Stomach (tissue), 8 donors: ENCODE measurements at regions not wholly inside any gene's neighbourhood (a gene's known extent, or its start where the extent isn't known, plus 50 kb on each side); places are given as distances from the start of the nearest gene placed in this dataset.

Experiments
- DNase-seq, 2 donors: peaks; one replicate each; pipeline versions ENCODE4 v3.0.0 to v3.0.0-alpha.2; 2013 to 2019
- H3K27ac ChIP-seq, 5 donors: fragments of 200-600 bp in 4 of 5; sonication (generic) in 4 of 5; one replicate each; pipeline ENCODE4 v1.5.1; 2013 to 2019; ENCODE audit warnings: mild to moderate bottlenecking in 1 of 5, moderate library complexity in 1 of 5
- H3K27me3 ChIP-seq, 3 donors: fragments of 200-600 bp; sonication (generic); one replicate each; pipeline ENCODE4 v1.5.1; 2017 to 2019; ENCODE audit warnings: mixed run types in 1 of 3
- H3K36me3 ChIP-seq, 4 donors: fragments of 200-600 bp; sonication (generic); 1 replicate in 3 of 4; 2 replicates in 1 of 4; pipeline ENCODE4 v1.5.1; 2016 to 2019
- H3K4me1 ChIP-seq, 4 donors: fragments of 200-600 bp; sonication (generic); one replicate each; pipeline ENCODE4 v1.5.1; 2016 to 2019
- H3K4me3 ChIP-seq, 4 donors: fragments of 200-600 bp; sonication (generic) in 3 of 4; one replicate each; pipeline ENCODE4 v1.5.1; 2016 to 2019; ENCODE audit warnings: mild to moderate bottlenecking in 1 of 4
- H3K9me3 ChIP-seq, 4 donors: fragments of 200-600 bp; sonication (generic); one replicate each; pipeline ENCODE4 v1.5.1; 2016 to 2019
- CTCF ChIP-seq, 7 experiments: fragments of 450-650 bp in 4 of 7; fragments of 200-600 bp in 3 of 7; sonication (generic) in 3 of 7; IDR thresholded peaks; one replicate each; pipeline ENCODE4 v1.5.1; 2016 to 2019; ENCODE audit warnings: antibody characterized with exemption in 7 of 7, control low read depth in 2 of 7, mild to moderate bottlenecking in 1 of 7
- EP300 ChIP-seq: sonication (generic); formaldehyde crosslinking; IDR thresholded peaks from one replicate; pipeline ENCODE4 v1.6.1; 2017; ENCODE audit warnings: antibody characterized with exemption
- POLR2A ChIP-seq, 4 donors: fragments of 450-650 bp; IDR thresholded peaks; one replicate each; pipeline ENCODE4 v1.6.1; 2016; ENCODE audit warnings: antibody characterized with exemption in 4 of 4, control low read depth in 2 of 4, mild to moderate bottlenecking in 1 of 4, moderate library complexity in 1 of 4
- POLR2AphosphoS5 ChIP-seq, 3 donors: sonication (generic); formaldehyde crosslinking; IDR thresholded peaks; one replicate each; pipeline ENCODE4 v1.6.1; 2016; ENCODE audit warnings: antibody characterized with exemption in 3 of 3
- WGBS, 5 donors: extraction: QIAGEN DNeasy Blood & Tissue Kit in 3 of 5; methylation state at CpG; one replicate each; pipeline versions ENCODE4 v1.1.5 to v1.1.7; 2013 to 2018; 5-methylcytosine and 5-hydroxymethylcytosine counted together
- intact Hi-C: fragments of 100-400 bp; cut with DNase I; formaldehyde crosslinking; loops from one replicate; pipeline ENCODE4 v1.15.1; 2023; ENCODE audit warnings: low total_unique reads
- donor health status: healthy with polysubstance abuse.
- donor health status: Bipolar disorder and iron deficiency.
- donor health status: healthy.

GRCh38 chr4:98765771-98766170, 107.4 kb upstream of the TSPAN5 start:
- H3K27me3 ChIP-seq: no peaks in the 10 kb centered on the region
- no peak overlapping the region for H3K4me3 ChIP-seq
- TF ChIP-seq POLR2A (IDR thresholded peaks at IDR 0.05) (no peak), POLR2AphosphoS5 (IDR thresholded peaks at IDR 0.05) (no peak), EP300 (no peak), CTCF (IDR thresholded peaks at IDR 0.05) (no peak)
- no peak for DNase-seq
- intact Hi-C loops: no loop called here
- WGBS, 5 donors: 89 to 92% (median 89%) methylated on average over 1 of the region's 1 CpG
- H3K27ac ChIP-seq: no peak overlapping the region
- H3K9me3 ChIP-seq: peaks cover 0 to 25% (median 14%) of the 10 kb centered on the region in 4 donors
- H3K4me1 ChIP-seq: no peaks in the 10 kb centered on the region
- no peaks in the 10 kb centered on the region for H3K36me3 ChIP-seq

GRCh38 chr4:98758182-98758581, 99.8 kb upstream of the TSPAN5 start:
- no peak for DNase-seq
- Histone ChIP-seq H3K27me3 (no peaks in the 10 kb centered on the region), H3K4me3 (no peak overlapping the region), H3K36me3 (no peaks in the 10 kb centered on the region), H3K27ac (no peak overlapping the region), H3K4me1 (no peaks in the 10 kb centered on the region), H3K9me3 (no peaks in the 10 kb centered on the region)
- intact Hi-C loops: no loop called here
- 95 to 100% (median 98%) methylated on average over 1 of the region's 1 CpG for WGBS, 5 donors
- TF ChIP-seq CTCF (IDR thresholded peaks at IDR 0.05): no peak
- no peak for TF ChIP-seq POLR2AphosphoS5 (IDR thresholded peaks at IDR 0.05)
- TF ChIP-seq POLR2A (IDR thresholded peaks at IDR 0.05): no peak
- TF ChIP-seq EP300: no peak

- Histone ChIP-seq H3K4me3 (no peak overlapping the region), H3K4me1 (no peaks in the 10 kb centered on the region), H3K36me3 (no peaks in the 10 kb centered on the region), H3K9me3 (no peaks in the 10 kb centered on the region), H3K27me3 (no peaks in the 10 kb centered on the region), H3K27ac (no peak overlapping the region)
- TF ChIP-seq CTCF (IDR thresholded peaks at IDR 0.05) (no peak), POLR2A (IDR thresholded peaks at IDR 0.05) (no peak), EP300 (no peak), POLR2AphosphoS5 (IDR thresholded peaks at IDR 0.05) (no peak)
- no peak for DNase-seq
- intact Hi-C loops: no loop called here
- WGBS, 5 donors: 84 to 95% (median 86%) methylated on average over 1 of the region's 1 CpG
These were observed 96.3 kb upstream of the TSPAN5 start for GRCh38 chr4:98754736-98755135.

GRCh38 chr4:98749206-98749605, 90.8 kb upstream of the TSPAN5 start:
- DNase-seq: no peak
- no peak overlapping the region for H3K27ac ChIP-seq
- intact Hi-C loops: no loop called here
- no peaks in the 10 kb centered on the region for H3K9me3 ChIP-seq
- peaks cover 0 to 3% (median 0%) of the 10 kb centered on the region in 4 donors for H3K4me1 ChIP-seq
- TF ChIP-seq EP300: no peak
- no peak for TF ChIP-seq CTCF (IDR thresholded peaks at IDR 0.05)
- H3K4me3 ChIP-seq: no peak overlapping the region
- no peaks in the 10 kb centered on the region for H3K36me3 ChIP-seq
- no peaks in the 10 kb centered on the region for H3K27me3 ChIP-seq

- DNase-seq: no peak
- H3K4me3 ChIP-seq: no peak overlapping the region
- no peaks in the 10 kb centered on the region for H3K36me3 ChIP-seq
- H3K27me3 ChIP-seq: no peaks in the 10 kb centered on the region
- no peaks in the 10 kb centered on the region for H3K9me3 ChIP-seq
- TF ChIP-seq POLR2A (IDR thresholded peaks at IDR 0.05) (no peak), CTCF (IDR thresholded peaks at IDR 0.05) (no peak), EP300 (no peak), POLR2AphosphoS5 (IDR thresholded peaks at IDR 0.05) (no peak)
- H3K4me1 ChIP-seq: peaks cover 0 to 3% (median 0%) of the 10 kb centered on the region in 4 donors
- no peak overlapping the region for H3K27ac ChIP-seq
- WGBS, 5 donors: 92 to 98% (median 97%) methylated on average over 2 of the region's 2 CpGs
- intact Hi-C loops: no loop called here
These were observed 90.2 kb upstream of the TSPAN5 start for GRCh38 chr4:98748609-98749008.
